ENCODE measurements at regions not wholly inside any gene's neighbourhood (a gene's known extent, or its start where the extent isn't known, plus 50 kb on each side); places are given as distances from the start of the nearest gene placed in this dataset.
A peak's percentile ranks its signal among the peaks of the same experiment; 100 is the strongest.

DNA sequence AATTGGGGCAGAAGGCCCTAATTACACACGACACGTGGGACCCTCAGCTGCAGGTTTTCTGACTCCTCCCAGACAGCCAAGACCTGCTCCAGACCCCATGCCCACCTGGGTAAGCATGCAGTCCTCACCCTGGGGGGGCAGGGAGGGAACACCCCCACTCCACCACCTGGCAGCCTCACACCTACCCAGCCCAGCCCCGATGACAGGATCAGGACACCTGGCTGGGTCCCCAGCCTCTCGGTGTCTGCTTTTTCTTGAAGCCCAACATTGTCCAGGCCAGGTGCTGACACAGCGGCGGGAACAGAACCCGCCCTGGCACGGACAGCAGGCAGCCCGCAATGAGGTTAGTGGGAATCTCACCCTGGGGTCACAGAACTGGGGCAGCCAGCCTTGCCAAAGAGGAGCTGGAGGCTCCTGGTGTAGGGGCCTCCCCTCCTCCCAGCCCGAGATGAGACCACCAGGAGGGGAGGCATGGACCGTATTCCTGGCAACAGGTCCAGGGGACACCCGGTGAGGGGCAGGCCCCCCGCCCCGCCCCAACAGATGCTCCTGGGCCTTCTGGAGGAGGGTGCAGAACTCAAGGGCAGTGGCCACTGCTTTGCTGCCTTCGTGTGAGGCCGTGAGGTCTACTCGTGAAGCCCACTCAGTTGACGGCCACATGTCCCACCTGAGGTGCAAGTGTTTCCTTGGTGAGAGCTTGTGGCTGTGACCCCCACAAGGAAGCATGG, 103.8 kb downstream of the DLL1 start:
- Histone ChIP-seq H3K4me3 (ENCODE audit: low read depth in 1 of 2, low read length in 2 of 2) (no peak overlapping the region), H3K27ac (ENCODE audit: low read depth in 2 of 2, low read length in 1 of 2) (no peak overlapping the region), H3K27me3 (ENCODE audit: control insufficient read depth in 1 of 2, insufficient read depth in 2 of 2, low read length in 2 of 2) (no peaks in the 10 kb centered on the region), H3K36me3 (ENCODE audit: control insufficient read depth in 2 of 2, insufficient read depth in 2 of 2, low read length in 1 of 2) (no peaks in the 10 kb centered on the region), H3K4me1 (ENCODE audit: control insufficient read depth in 2 of 2, insufficient read depth in 2 of 2, low read length in 1 of 2) (peaks cover 0 to 29% of the 10 kb centered on the region in 2 donors), H3K9me3 (ENCODE audit: control insufficient read depth in 2 of 2, insufficient read depth in 1 of 2, low read depth in 1 of 2, low read length in 1 of 2) (peaks cover 0 to 4% of the 10 kb centered on the region in 2 donors)
- 62 to 65% methylated on average over 18 of the region's 18 CpGs for WGBS, 2 donors

DNA sequence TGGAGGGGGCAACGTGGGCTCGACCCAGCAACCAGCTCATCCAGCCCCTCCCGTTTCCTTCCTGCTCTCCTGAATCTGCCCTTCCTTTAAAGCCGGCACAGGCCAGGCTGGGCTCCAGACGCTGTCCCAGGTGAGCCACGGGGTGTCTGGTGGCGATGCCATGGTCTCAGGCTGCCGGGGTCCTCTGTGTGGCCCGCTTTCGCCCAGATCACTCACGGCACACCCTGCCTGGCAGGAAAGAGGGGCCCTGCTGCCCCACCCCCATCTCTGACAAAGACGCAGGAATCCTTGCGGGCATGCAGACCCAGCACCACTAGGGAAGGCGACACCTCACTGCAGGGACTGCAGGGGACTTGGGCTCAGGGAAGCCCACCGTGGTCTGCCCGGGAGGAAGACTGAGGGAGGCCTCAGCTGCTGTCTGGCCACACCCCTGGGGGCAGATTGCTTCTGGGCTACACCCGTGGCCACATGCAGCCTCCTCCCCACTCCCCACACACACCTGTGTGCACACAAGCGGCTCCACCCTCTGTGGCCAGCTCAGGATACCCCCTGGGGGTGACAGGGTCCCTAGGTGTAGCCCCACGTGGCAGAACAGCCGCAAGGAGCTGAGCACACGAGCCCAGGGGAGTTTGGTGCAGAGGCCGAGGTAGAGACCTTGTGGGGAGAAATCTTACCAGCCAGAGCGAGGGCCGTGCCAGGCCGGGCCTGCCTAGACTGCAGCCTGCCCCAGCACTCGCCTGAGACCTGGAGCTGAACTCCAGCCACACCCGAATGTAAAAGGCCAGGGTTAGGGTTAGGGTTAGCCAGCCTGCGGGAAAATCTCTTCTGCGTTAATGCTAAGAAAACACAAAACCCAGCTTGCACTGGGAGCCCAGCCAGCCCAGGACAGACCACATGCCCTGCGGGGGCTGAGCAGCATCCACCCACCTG, 104.6 kb downstream of the DLL1 start:
- peaks cover 0 to 29% of the 10 kb centered on the region in 2 donors for H3K4me1 ChIP-seq (ENCODE audit: control insufficient read depth in 2 of 2, insufficient read depth in 2 of 2, low read length in 1 of 2)
- H3K27me3 ChIP-seq (ENCODE audit: control insufficient read depth in 1 of 2, insufficient read depth in 2 of 2, low read length in 2 of 2), result no peaks in the 10 kb centered on the region
- H3K27ac ChIP-seq (ENCODE audit: low read depth in 2 of 2, low read length in 1 of 2), result peak overlapping the region; percentile 62 to 71
- H3K36me3 ChIP-seq (ENCODE audit: control insufficient read depth in 2 of 2, insufficient read depth in 2 of 2, low read length in 1 of 2), result no peaks in the 10 kb centered on the region
- H3K9me3 ChIP-seq (ENCODE audit: control insufficient read depth in 2 of 2, insufficient read depth in 1 of 2, low read depth in 1 of 2, low read length in 1 of 2), result peaks cover 0 to 8% of the 10 kb centered on the region in 2 donors
- WGBS, 2 donors, result 43 to 56% methylated on average over 30 of the region's 30 CpGs
- no peak overlapping the region for H3K4me3 ChIP-seq (ENCODE audit: low read depth in 1 of 2, low read length in 2 of 2)

DNA sequence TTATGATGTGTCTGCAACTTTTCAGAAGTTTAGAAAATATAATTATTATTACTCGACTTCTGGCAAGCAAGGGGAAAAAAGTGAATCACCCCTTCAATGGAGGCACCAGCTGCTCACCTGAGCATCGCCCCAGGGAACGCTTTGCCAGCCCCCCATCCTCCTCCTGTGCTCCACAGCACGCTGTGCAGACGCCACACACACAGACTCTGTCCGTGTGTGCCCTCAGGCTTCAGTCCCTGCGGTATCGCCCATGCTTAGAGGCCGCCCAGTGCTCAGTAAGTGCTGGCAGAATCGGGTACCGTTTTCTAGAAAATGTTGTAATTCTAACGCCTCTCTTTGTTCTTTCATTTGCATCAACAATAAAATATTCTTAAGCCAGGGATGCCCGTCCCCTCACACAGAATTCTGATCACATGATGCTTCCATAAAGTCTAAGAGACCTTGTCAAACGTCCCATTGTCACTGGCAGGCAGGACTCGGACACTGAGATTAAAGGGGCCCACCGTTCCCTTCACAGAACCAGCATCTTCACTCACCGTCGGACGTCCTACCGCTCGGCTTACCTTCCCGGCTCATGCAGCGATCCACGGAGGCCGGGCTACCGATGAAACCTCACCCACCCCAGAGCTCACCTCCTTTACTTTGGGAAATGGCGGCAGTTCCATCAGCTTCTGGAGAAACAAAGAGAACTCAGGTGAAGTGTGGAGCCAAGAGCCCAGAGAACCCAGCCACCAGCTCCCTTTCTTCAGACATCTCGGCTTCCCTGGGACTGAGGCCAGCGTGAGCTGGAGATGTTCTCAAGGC, 105.5 kb downstream of the DLL1 start:
- no peak overlapping the region for H3K4me3 ChIP-seq (ENCODE audit: low read depth in 1 of 2, low read length in 2 of 2)
- no peaks in the 10 kb centered on the region for H3K27me3 ChIP-seq (ENCODE audit: control insufficient read depth in 1 of 2, insufficient read depth in 2 of 2, low read length in 2 of 2)
- 88 to 91% methylated on average over 29 of the region's 29 CpGs for WGBS, 2 donors
- peaks cover 0 to 8% of the 10 kb centered on the region in 2 donors for H3K9me3 ChIP-seq (ENCODE audit: control insufficient read depth in 2 of 2, insufficient read depth in 1 of 2, low read depth in 1 of 2, low read length in 1 of 2)
- H3K27ac ChIP-seq (ENCODE audit: low read depth in 2 of 2, low read length in 1 of 2), result no peak overlapping the region
- peaks cover 0 to 29% of the 10 kb centered on the region in 2 donors for H3K4me1 ChIP-seq (ENCODE audit: control insufficient read depth in 2 of 2, insufficient read depth in 2 of 2, low read length in 1 of 2)
- H3K36me3 ChIP-seq (ENCODE audit: control insufficient read depth in 2 of 2, insufficient read depth in 2 of 2, low read length in 1 of 2), result no peaks in the 10 kb centered on the region

DNA sequence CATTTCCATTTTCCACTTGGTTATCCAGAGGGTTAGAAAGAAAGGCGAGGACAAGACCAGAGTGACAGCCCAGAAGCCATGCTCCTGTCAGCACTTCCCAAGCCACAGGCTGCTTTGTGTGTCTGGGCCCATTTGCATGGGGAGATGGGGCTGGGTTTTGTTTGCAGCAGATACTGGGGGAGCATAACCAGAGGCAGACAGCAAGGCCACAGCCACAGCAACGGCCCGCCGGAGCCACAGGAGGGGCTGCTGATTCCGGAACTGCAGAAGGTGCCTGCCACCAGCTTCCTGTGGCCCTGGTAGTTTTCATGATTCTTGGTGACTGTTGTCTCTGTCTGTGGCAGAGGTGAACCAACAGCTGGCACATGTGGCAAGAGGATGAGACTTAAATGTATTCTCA, 106.6 kb downstream of the DLL1 start:
- Histone ChIP-seq H3K4me1 (ENCODE audit: control insufficient read depth in 2 of 2, insufficient read depth in 2 of 2, low read length in 1 of 2) (peaks cover 0 to 29% of the 10 kb centered on the region in 2 donors), H3K36me3 (ENCODE audit: control insufficient read depth in 2 of 2, insufficient read depth in 2 of 2, low read length in 1 of 2) (no peaks in the 10 kb centered on the region), H3K4me3 (ENCODE audit: low read depth in 1 of 2, low read length in 2 of 2) (no peak overlapping the region), H3K9me3 (ENCODE audit: control insufficient read depth in 2 of 2, insufficient read depth in 1 of 2, low read depth in 1 of 2, low read length in 1 of 2) (peaks cover 0 to 8% of the 10 kb centered on the region in 2 donors), H3K27ac (ENCODE audit: low read depth in 2 of 2, low read length in 1 of 2) (no peak overlapping the region), H3K27me3 (ENCODE audit: control insufficient read depth in 1 of 2, insufficient read depth in 2 of 2, low read length in 2 of 2) (no peaks in the 10 kb centered on the region)
- WGBS, 2 donors, result 83 to 85% methylated on average over 5 of the region's 5 CpGs

DNA sequence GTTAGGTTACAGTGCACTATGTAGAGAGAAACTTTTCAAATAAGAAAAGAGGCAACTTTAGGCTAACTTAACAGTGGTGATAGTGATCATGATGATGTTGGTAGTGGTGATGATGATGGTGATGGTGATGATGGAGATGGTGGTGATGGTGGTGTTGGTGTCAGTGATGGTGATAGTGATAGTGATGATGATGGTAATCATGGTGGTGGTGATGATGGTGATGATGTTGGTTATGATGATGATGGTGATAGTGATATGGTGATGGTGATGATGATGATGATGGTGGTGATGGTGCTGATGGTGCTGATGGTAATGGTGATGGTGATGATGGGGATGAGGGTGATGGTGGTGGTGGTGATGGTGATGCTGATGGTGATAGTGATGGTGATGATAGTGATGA, 107.4 kb downstream of the DLL1 start:
- no peak overlapping the region for H3K27ac ChIP-seq (ENCODE audit: low read depth in 2 of 2, low read length in 1 of 2)
- H3K36me3 ChIP-seq (ENCODE audit: control insufficient read depth in 2 of 2, insufficient read depth in 2 of 2, low read length in 1 of 2), result no peaks in the 10 kb centered on the region
- peaks cover 0 to 31% of the 10 kb centered on the region in 2 donors for H3K4me1 ChIP-seq (ENCODE audit: control insufficient read depth in 2 of 2, insufficient read depth in 2 of 2, low read length in 1 of 2)
- no peaks in the 10 kb centered on the region for H3K27me3 ChIP-seq (ENCODE audit: control insufficient read depth in 1 of 2, insufficient read depth in 2 of 2, low read length in 2 of 2)
- H3K9me3 ChIP-seq (ENCODE audit: control insufficient read depth in 2 of 2, insufficient read depth in 1 of 2, low read depth in 1 of 2, low read length in 1 of 2), result peaks cover 0 to 8% of the 10 kb centered on the region in 2 donors
- no peak overlapping the region for H3K4me3 ChIP-seq (ENCODE audit: low read depth in 1 of 2, low read length in 2 of 2)

DNA sequence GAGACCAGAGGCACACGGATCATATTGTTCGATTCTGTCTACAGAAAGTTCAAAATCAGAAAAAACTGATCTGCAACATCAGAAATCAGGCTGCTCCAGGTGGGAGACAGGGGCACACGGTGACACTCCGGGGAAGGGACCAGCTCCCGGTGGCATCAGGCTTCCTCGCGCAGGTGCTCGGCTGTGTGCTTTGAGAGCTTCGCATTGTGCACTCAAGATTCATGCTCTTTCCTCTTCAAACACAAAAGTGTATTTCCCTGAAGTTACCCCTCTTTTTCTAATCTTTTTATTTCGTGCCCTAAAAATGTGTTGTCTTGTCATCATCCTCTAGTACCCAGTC, 108.1 kb downstream of the DLL1 start:
- 87 to 91% methylated on average over 10 of the region's 10 CpGs for WGBS, 2 donors

DNA sequence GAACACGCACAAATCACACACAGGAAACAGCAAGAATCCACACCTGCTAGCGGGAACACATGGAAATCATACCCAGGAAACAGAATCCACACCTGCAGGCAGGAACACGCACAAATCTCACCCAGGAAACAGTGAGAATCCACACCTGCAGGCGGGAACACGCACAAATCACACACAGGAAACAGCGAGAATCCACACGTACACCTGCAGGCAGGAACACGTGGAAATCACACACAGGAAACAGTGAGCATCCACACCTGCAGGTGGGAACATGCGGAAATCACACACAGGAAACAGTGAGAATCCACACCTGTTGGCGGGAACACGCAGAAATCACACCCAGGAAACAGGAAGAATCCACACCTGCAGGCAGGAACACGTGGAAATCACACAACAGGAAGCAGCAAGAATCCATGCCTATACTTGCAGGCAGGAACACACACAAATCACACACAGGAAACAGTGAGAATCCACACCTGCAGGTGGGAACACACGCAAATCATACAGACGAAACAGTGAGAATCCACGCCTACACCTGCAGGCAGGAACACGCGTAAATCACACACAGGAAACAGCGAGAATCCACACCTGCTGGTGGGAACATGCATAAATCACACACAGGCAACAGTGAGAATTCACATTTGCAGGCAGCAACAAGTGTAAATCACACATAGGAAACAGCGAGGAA, 108.6 kb downstream of the DLL1 start:
- Histone ChIP-seq H3K27me3 (ENCODE audit: control insufficient read depth in 1 of 2, insufficient read depth in 2 of 2, low read length in 2 of 2) (no peaks in the 10 kb centered on the region), H3K4me1 (ENCODE audit: control insufficient read depth in 2 of 2, insufficient read depth in 2 of 2, low read length in 1 of 2) (peaks cover 4 to 21% of the 10 kb centered on the region in 2 donors), H3K27ac (ENCODE audit: low read depth in 2 of 2, low read length in 1 of 2) (no peak overlapping the region), H3K4me3 (ENCODE audit: low read depth in 1 of 2, low read length in 2 of 2) (no peak overlapping the region), H3K9me3 (ENCODE audit: control insufficient read depth in 2 of 2, insufficient read depth in 1 of 2, low read depth in 1 of 2, low read length in 1 of 2) (peaks cover 0 to 8% of the 10 kb centered on the region in 2 donors), H3K36me3 (ENCODE audit: control insufficient read depth in 2 of 2, insufficient read depth in 2 of 2, low read length in 1 of 2) (no peaks in the 10 kb centered on the region)
- 72 to 75% methylated on average over 19 of the region's 19 CpGs for WGBS, 2 donors

More for the DNA sequence above, 108.1 kb downstream of the DLL1 start:
- Histone ChIP-seq H3K36me3 (ENCODE audit: control insufficient read depth in 2 of 2, insufficient read depth in 2 of 2, low read length in 1 of 2) (no peaks in the 10 kb centered on the region), H3K9me3 (ENCODE audit: control insufficient read depth in 2 of 2, insufficient read depth in 1 of 2, low read depth in 1 of 2, low read length in 1 of 2) (peaks cover 0 to 8% of the 10 kb centered on the region in 2 donors), H3K27ac (ENCODE audit: low read depth in 2 of 2, low read length in 1 of 2) (no peak overlapping the region), H3K4me1 (ENCODE audit: control insufficient read depth in 2 of 2, insufficient read depth in 2 of 2, low read length in 1 of 2) (peaks cover 4 to 26% of the 10 kb centered on the region in 2 donors), H3K4me3 (ENCODE audit: low read depth in 1 of 2, low read length in 2 of 2) (no peak overlapping the region), H3K27me3 (ENCODE audit: control insufficient read depth in 1 of 2, insufficient read depth in 2 of 2, low read length in 2 of 2) (no peaks in the 10 kb centered on the region)

DNA sequence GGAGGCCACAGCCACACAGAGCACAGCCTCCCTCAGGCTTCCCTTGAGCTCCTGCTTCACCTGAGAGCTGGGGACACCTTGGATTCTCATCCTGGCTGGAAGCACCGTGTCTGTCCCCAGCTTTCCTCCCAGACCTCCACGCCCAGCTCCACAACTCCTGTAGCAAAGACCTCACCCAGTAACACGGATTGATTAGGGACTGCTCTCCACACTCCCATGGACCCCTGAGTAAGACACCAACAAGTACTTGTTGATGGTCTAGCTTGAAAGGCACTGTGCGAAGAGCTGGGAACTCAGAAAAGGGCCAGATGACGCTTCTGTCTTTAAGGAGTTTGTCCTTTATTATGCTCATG, 109.6 kb downstream of the DLL1 start:
- Histone ChIP-seq H3K27me3 (ENCODE audit: control insufficient read depth in 1 of 2, insufficient read depth in 2 of 2, low read length in 2 of 2) (no peaks in the 10 kb centered on the region), H3K27ac (ENCODE audit: low read depth in 2 of 2, low read length in 1 of 2) (no peak overlapping the region), H3K4me3 (ENCODE audit: low read depth in 1 of 2, low read length in 2 of 2) (no peak overlapping the region), H3K36me3 (ENCODE audit: control insufficient read depth in 2 of 2, insufficient read depth in 2 of 2, low read length in 1 of 2) (no peaks in the 10 kb centered on the region), H3K9me3 (ENCODE audit: control insufficient read depth in 2 of 2, insufficient read depth in 1 of 2, low read depth in 1 of 2, low read length in 1 of 2) (peaks cover 0 to 8% of the 10 kb centered on the region in 2 donors), H3K4me1 (ENCODE audit: control insufficient read depth in 2 of 2, insufficient read depth in 2 of 2, low read length in 1 of 2) (peaks cover 4 to 12% of the 10 kb centered on the region in 2 donors)
- 92 to 93% methylated on average over 5 of the region's 5 CpGs for WGBS, 2 donors

Measured in esophagus (tissue), 2 donors.